Left lung (tissue), 4 donors: ENCODE measurements at regions not wholly inside any gene's neighbourhood (a gene's known extent, or its start where the extent isn't known, plus 50 kb on each side); places are given as distances from the start of the nearest gene placed in this dataset.

ENCODE experiments used
- ATAC-seq: fragments of 200-7000 bp; cut with Tn5 transposase; one replicate; pipeline ENCODE4 v1.9.1; 2020; ENCODE audit warnings: moderate library complexity
- DNase-seq, 4 donors: peaks; one replicate each; pipeline ENCODE4 v3.0.0-alpha.2; 2013 to 2020
- H3K27ac ChIP-seq, 2 donors: fragments of 200-600 bp; sonication (generic) in 1 of 2; one replicate each; pipeline versions ENCODE4 v1.5.0 to v1.8.0; 2020 to 2021
- H3K27me3 ChIP-seq, 2 donors: fragments of 200-600 bp; sonication (generic) in 1 of 2; one replicate each; pipeline versions ENCODE4 v1.5.0 to v1.8.0; 2020 to 2021
- H3K36me3 ChIP-seq, 2 donors: fragments of 200-600 bp; sonication (generic) in 1 of 2; one replicate each; pipeline versions ENCODE4 v1.5.0 to v1.8.0; 2020 to 2021
- H3K4me1 ChIP-seq, 2 donors: fragments of 200-600 bp; one replicate each; pipeline ENCODE4 v1.8.0; 2021
- H3K4me3 ChIP-seq, 2 donors: fragments of 200-600 bp; sonication (generic) in 1 of 2; one replicate each; pipeline versions ENCODE4 v1.5.0 to v1.8.0; 2020 to 2021; ENCODE audit warnings: mild to moderate bottlenecking in 1 of 2
- H3K9me3 ChIP-seq, 2 donors: fragments of 200-600 bp; sonication (generic) in 1 of 2; one replicate each; pipeline versions ENCODE4 v1.5.0 to v1.8.0; 2020 to 2021
- CTCF ChIP-seq, 2 donors: fragments of 200-600 bp; sonication (generic) in 1 of 2; IDR thresholded peaks; one replicate each; pipeline versions ENCODE4 v1.5.0 to v1.8.0; 2021; ENCODE audit warnings: antibody characterized with exemption in 2 of 2
- intact Hi-C, 2 donors: fragments of 100-400 bp; cut with DNase I; formaldehyde crosslinking; loops; one replicate each; pipeline versions ENCODE4 v1.11.2 to v1.14.2; 2022
- donor health status: DM: no; HTN: yes; CAD: no.
- donor health status: DM: no; HTN: no; CAD: no.

DNA sequence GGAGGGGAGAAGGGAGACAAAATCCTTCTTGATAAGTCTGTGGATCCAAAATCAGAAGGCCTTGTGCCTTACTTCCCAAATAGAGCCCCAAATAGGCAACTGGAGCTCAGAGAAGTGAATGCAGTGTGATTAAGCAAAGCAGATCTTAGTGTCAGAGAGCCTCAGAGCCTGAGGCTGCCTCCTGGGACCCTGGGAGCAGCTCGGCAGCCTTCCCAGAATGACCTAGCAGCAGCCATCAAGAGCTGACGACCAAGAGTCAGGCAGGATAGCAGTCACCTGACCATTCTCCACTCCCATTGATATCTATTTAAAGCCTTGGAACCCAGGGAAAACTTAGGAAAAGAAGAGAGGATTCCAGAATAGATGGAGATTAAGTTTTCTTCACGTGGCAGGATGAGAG lies 78.0 kb upstream of the SMYD2 start:
- H3K4me3 ChIP-seq, result no peak overlapping the region
- H3K4me1 ChIP-seq, result no peaks in the 10 kb centered on the region
- H3K9me3 ChIP-seq, result no peaks in the 10 kb centered on the region
- DNase-seq, result no peak
- intact Hi-C loops, result no loop called here
- no peak for TF ChIP-seq CTCF (IDR thresholded peaks at IDR 0.05)
- H3K27ac ChIP-seq, result no peak overlapping the region
- H3K27me3 ChIP-seq, result peaks cover 0 to 8% of the 10 kb centered on the region in 2 donors
- no peak for ATAC-seq
- H3K36me3 ChIP-seq, result no peaks in the 10 kb centered on the region

GRCh38 chr1:214205053-214205452 lies 75.9 kb upstream of the SMYD2 start:
- intact Hi-C loops, result no loop called here

GRCh38 chr1:214208460-214208859 lies 72.5 kb upstream of the SMYD2 start:
- ATAC-seq (no peak), DNase-seq (no peak)
- no peaks in the 10 kb centered on the region for H3K9me3 ChIP-seq
- TF ChIP-seq CTCF (IDR thresholded peaks at IDR 0.05), result no peak
- no peak overlapping the region for H3K4me3 ChIP-seq
- intact Hi-C loops, result no loop called here
- H3K27ac ChIP-seq, result no peak overlapping the region
- H3K36me3 ChIP-seq, result no peaks in the 10 kb centered on the region
- no peaks in the 10 kb centered on the region for H3K27me3 ChIP-seq
- no peaks in the 10 kb centered on the region for H3K4me1 ChIP-seq

More at GRCh38 chr1:214205053-214205452, 75.9 kb upstream of the SMYD2 start:
- TF ChIP-seq CTCF (IDR thresholded peaks at IDR 0.05), result no peak
- Histone ChIP-seq H3K36me3 (no peaks in the 10 kb centered on the region), H3K27me3 (peaks cover 0 to 8% of the 10 kb centered on the region in 2 donors), H3K27ac (no peak overlapping the region), H3K9me3 (no peaks in the 10 kb centered on the region), H3K4me3 (no peak overlapping the region), H3K4me1 (no peaks in the 10 kb centered on the region)
- DNase-seq, result no peak
- ATAC-seq, result no peak

- ATAC-seq (no peak), DNase-seq (no peak)
- intact Hi-C loops, result no loop called here
- H3K9me3 ChIP-seq, result no peaks in the 10 kb centered on the region
- no peak overlapping the region for H3K27ac ChIP-seq
- peaks cover 0 to 2% of the 10 kb centered on the region in 2 donors for H3K4me1 ChIP-seq
- no peaks in the 10 kb centered on the region for H3K27me3 ChIP-seq
- H3K36me3 ChIP-seq, result no peaks in the 10 kb centered on the region
- TF ChIP-seq CTCF (IDR thresholded peaks at IDR 0.05), result no peak
- no peak overlapping the region for H3K4me3 ChIP-seq
Measured at GRCh38 chr1:214209260-214209808, 71.6 kb upstream of the SMYD2 start.

- H3K27me3 ChIP-seq, result peaks cover 0 to 9% of the 10 kb centered on the region in 2 donors
- no peaks in the 10 kb centered on the region for H3K36me3 ChIP-seq
- peaks cover 0 to 3% of the 10 kb centered on the region in 2 donors for H3K4me1 ChIP-seq
- no peak overlapping the region for H3K4me3 ChIP-seq
- no peak for TF ChIP-seq CTCF (IDR thresholded peaks at IDR 0.05)
- intact Hi-C loops, result loop anchor here in 1 of 2 donors (10.0 kb wide), 1 partner anchor 112 kb away; no protein-coding TSS in a partner anchor
- H3K27ac ChIP-seq, result no peak overlapping the region
- no peaks in the 10 kb centered on the region for H3K9me3 ChIP-seq
- DNase-seq, result no peak
- no peak for ATAC-seq
Measured at GRCh38 chr1:214213136-214213535, 67.8 kb upstream of the SMYD2 start.
